ENCODE measurements at regions not wholly inside any gene's neighbourhood (a gene's known extent, or its start where the extent isn't known, plus 50 kb on each side); places are given as distances from the start of the nearest gene placed in this dataset.

DNA sequence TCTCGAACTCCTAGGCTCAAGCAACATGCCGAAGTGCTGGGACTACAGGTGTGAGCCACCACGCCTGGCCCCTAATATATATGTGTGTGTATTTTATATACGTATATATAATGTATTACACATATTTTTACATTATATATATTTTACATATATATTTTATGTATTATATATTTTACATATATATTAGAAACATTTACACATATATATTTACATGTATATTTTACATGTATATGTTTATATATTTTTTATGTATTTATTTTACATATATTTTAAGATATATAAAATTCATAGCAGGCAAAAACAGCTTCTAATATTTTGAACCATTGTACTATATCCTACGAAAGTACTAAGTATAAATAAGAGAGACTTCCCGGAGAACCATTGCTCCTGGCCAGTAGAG is 455.1 kb downstream of the XYLT1 start:
- H3K27ac ChIP-seq, result no peak overlapping the region
- TF ChIP-seq CTCF (IDR thresholded peaks at IDR 0.05), result no peak
- TF ChIP-seq ZFX (IDR thresholded peaks at IDR 0.05; ENCODE audit: borderline replicate concordance), result no peak

DNA sequence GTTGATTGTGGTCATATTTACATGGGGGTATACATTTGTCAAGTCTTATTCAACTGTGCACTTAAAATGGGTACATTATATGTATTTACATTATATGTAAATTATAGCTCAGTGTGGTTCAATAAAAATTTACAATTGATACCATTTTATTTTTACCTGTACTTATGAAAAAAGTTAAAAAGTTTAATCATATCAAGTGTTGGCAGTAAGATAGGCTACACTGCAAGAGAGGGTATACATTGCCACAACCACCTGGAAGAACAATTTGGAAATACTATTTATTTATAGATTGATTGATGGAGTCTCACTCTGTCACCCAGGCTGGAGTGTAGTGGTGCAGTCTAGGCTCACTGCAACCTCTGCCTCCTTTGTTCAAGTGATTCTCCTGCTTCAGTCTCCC is 453.3 kb downstream of the XYLT1 start:
- no peak overlapping the region for H3K27ac ChIP-seq
- TF ChIP-seq CTCF (IDR thresholded peaks at IDR 0.05), result no peak
- no peak for TF ChIP-seq ZFX (IDR thresholded peaks at IDR 0.05; ENCODE audit: borderline replicate concordance)

- H3K27ac ChIP-seq, result no peak overlapping the region
- TF ChIP-seq CTCF (IDR thresholded peaks at IDR 0.05) (no peak), ZFX (IDR thresholded peaks at IDR 0.05; ENCODE audit: borderline replicate concordance) (no peak)
These were observed 452.2 kb downstream of the XYLT1 start for GRCh38 chr16:17018585-17018939.

DNA sequence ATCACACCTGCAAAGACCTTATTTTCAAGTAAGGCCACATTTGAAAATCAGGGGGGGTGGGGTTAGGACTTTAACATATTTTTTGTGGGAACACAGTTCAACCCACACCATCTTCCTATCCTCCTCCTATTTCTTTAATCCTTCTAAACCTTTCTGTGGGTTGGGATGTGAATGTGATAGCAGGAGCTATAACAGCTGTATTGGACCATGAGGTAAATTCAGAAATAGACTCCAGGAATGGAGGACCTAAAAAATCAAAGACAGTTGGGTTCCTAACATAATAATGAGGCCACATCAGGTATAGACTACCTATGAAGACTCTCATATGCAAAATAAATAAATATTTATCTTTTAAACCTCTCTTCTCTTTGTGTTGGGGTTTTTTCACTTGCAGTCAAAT is 451.4 kb downstream of the XYLT1 start:
- no peak overlapping the region for H3K27ac ChIP-seq
- TF ChIP-seq CTCF (IDR thresholded peaks at IDR 0.05) (no peak), ZFX (IDR thresholded peaks at IDR 0.05; ENCODE audit: borderline replicate concordance) (no peak)

- H3K27ac ChIP-seq, result no peak overlapping the region
- TF ChIP-seq ZFX (IDR thresholded peaks at IDR 0.05; ENCODE audit: borderline replicate concordance), result no peak
- no peak for TF ChIP-seq CTCF (IDR thresholded peaks at IDR 0.05)
These were observed 447.2 kb downstream of the XYLT1 start for GRCh38 chr16:17023606-17024005.

DNA sequence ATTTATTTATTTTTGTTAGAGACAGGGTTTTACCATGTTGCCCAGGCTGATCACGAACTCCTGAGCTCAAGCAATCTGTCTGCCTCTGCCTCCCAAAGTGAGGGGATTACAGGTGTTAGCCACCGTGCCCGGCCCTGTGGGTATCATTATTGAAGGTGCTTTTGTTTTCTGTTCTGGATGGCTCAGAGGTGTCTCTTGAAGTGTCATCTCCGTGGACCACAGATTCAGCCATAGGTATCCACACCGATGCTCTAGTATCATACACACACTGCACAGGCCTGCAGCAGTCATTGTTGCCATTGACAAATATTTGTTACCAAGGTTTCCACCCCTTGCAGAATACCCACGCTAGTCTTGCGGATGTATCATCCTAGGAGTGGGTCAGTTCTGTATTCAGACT is 446.2 kb downstream of the XYLT1 start:
- no peak overlapping the region for H3K27ac ChIP-seq
- TF ChIP-seq ZFX (IDR thresholded peaks at IDR 0.05; ENCODE audit: borderline replicate concordance) (no peak), CTCF (IDR thresholded peaks at IDR 0.05) (no peak)

GRCh38 chr16:17026600-17027242 is 444.0 kb downstream of the XYLT1 start:
- no peak for TF ChIP-seq ZFX (IDR thresholded peaks at IDR 0.05; ENCODE audit: borderline replicate concordance)
- TF ChIP-seq CTCF (IDR thresholded peaks at IDR 0.05), result no peak
- H3K27ac ChIP-seq, result no peak overlapping the region
